H9 (cell line): ENCODE measurements at regions not wholly inside any gene's neighbourhood (a gene's known extent, or its start where the extent isn't known, plus 50 kb on each side); places are given as distances from the start of the nearest gene placed in this dataset.

Experiments used
- DNase-seq: peaks from one replicate; pipeline ENCODE4 v3.0.0-alpha.2; 2017
- H2AFZ ChIP-seq: one replicate; pipeline ENCODE4 v1.6.1; 2013; ENCODE audit warnings: mild to moderate bottlenecking, low read length, control low read depth, moderate library complexity
- H2AK5ac ChIP-seq: 2 replicates; pipeline ENCODE4 v1.6.1; 2013; ENCODE audit warnings: low read length, control low read depth, mixed read lengths; ENCODE audit not compliant: insufficient read length
- H2BK120ac ChIP-seq: one replicate; pipeline ENCODE4 v1.6.1; 2013; ENCODE audit warnings: low read depth, mild to moderate bottlenecking, low read length, control low read depth, inconsistent platforms; ENCODE audit not compliant: poor library complexity, severe bottlenecking
- H2BK12ac ChIP-seq: 2 replicates; pipeline ENCODE4 v1.6.1; 2013; ENCODE audit warnings: low read length, control low read depth, mixed read lengths, low read depth; ENCODE audit not compliant: insufficient read length
- H2BK15ac ChIP-seq: 2 replicates; pipeline ENCODE4 v1.6.1; 2013; ENCODE audit warnings: low read depth, low read length, control low read depth
- H2BK20ac ChIP-seq: one replicate; pipeline ENCODE4 v1.6.1; 2013; ENCODE audit warnings: low read depth, mild to moderate bottlenecking, low read length, control low read depth, inconsistent platforms; ENCODE audit not compliant: poor library complexity, severe bottlenecking
- H2BK5ac ChIP-seq: 2 replicates; pipeline ENCODE4 v1.6.1; 2013; ENCODE audit warnings: low read length, control low read depth, mixed read lengths; ENCODE audit not compliant: insufficient read length
- H3K14ac ChIP-seq: 2 replicates; pipeline ENCODE4 v1.6.1; 2013; ENCODE audit warnings: low read length, control low read depth; ENCODE audit not compliant: insufficient read depth
- H3K18ac ChIP-seq: 2 replicates; pipeline ENCODE4 v1.6.1; 2013; ENCODE audit warnings: low read depth, mild to moderate bottlenecking, mixed read lengths, low read length, control low read depth; ENCODE audit not compliant: insufficient read length
- H3K23ac ChIP-seq: 2 replicates; pipeline ENCODE4 v1.6.1; 2013; ENCODE audit warnings: low read length, control low read depth, mixed read lengths, low read depth; ENCODE audit not compliant: insufficient read length
- H3K23me2 ChIP-seq: 2 replicates; pipeline ENCODE4 v1.6.1; 2013; ENCODE audit warnings: low read depth, mild to moderate bottlenecking, mixed read lengths, low read length, control low read depth; ENCODE audit not compliant: insufficient read length, poor library complexity, severe bottlenecking
- H3K27ac ChIP-seq: 2 replicates; pipeline ENCODE4 v1.5.1; 2013; ENCODE audit warnings: low read length, control low read depth, mixed read lengths, low read depth; ENCODE audit not compliant: insufficient read length
- H3K27me3 ChIP-seq: 2 replicates; pipeline ENCODE4 v1.6.1; 2013; ENCODE audit warnings: low read length, control low read depth, inconsistent platforms; ENCODE audit not compliant: insufficient read depth
- H3K4ac ChIP-seq: 2 replicates; pipeline ENCODE4 v1.6.1; 2013; ENCODE audit warnings: low read depth, mild to moderate bottlenecking, control low read depth, inconsistent platforms, low read length, moderate library complexity
- H3K4me1 ChIP-seq: 2 replicates; pipeline ENCODE4 v1.6.1; 2013; ENCODE audit warnings: low read length, control low read depth, inconsistent platforms; ENCODE audit not compliant: insufficient read depth
- H3K4me2 ChIP-seq: 2 replicates; pipeline ENCODE4 v1.6.1; 2013; ENCODE audit warnings: low read length, control low read depth, mixed read lengths; ENCODE audit not compliant: insufficient read length, insufficient read depth
- H3K56ac ChIP-seq: 2 replicates; pipeline ENCODE4 v1.6.1; 2013; ENCODE audit warnings: low read depth, mild to moderate bottlenecking, mixed read lengths, low read length, control low read depth; ENCODE audit not compliant: insufficient read length
- H3K79me1 ChIP-seq: 2 replicates; pipeline ENCODE4 v1.6.1; 2013; ENCODE audit warnings: low read depth, mild to moderate bottlenecking, moderate library complexity, low read length, control low read depth, inconsistent platforms; ENCODE audit not compliant: insufficient read depth, poor library complexity, severe bottlenecking
- H3K79me2 ChIP-seq: 2 replicates; pipeline ENCODE4 v1.6.1; 2013; ENCODE audit warnings: low read length, control low read depth, inconsistent platforms; ENCODE audit not compliant: insufficient read depth
- H3K9ac ChIP-seq: 2 replicates; pipeline ENCODE4 v1.6.1; 2013; ENCODE audit warnings: low read length, control low read depth, mixed read lengths; ENCODE audit not compliant: insufficient read length; ENCODE audit errors: extremely low read depth
- H3K9me3 ChIP-seq: one replicate; pipeline ENCODE4 v1.6.1; 2013; ENCODE audit warnings: low read depth, low read length, inconsistent platforms; ENCODE audit not compliant: control insufficient read depth
- H3T11ph ChIP-seq: one replicate; pipeline ENCODE4 v1.6.1; 2013; ENCODE audit warnings: mild to moderate bottlenecking, low read length, control low read depth, inconsistent platforms
- H4K20me1 ChIP-seq: one replicate; pipeline ENCODE4 v1.6.1; 2013; ENCODE audit not compliant: control insufficient read depth, insufficient read length, insufficient read depth
- H4K5ac ChIP-seq: 2 replicates; pipeline ENCODE4 v1.6.1; 2013; ENCODE audit warnings: low read depth, mild to moderate bottlenecking, mixed read lengths, low read length, control low read depth; ENCODE audit not compliant: insufficient read length
- H4K8ac ChIP-seq: replicated peaks from 2 replicates; pipeline ENCODE4 v1.6.1; 2013; ENCODE audit warnings: low read length, control low read depth, mixed read lengths, low read depth; ENCODE audit not compliant: insufficient read length
- H4K91ac ChIP-seq: 2 replicates; pipeline ENCODE4 v1.6.1; 2013; ENCODE audit warnings: low read depth, mild to moderate bottlenecking, moderate library complexity, mixed read lengths, low read length, control low read depth; ENCODE audit not compliant: insufficient read length
- H3K27ac Mint-ChIP-seq, 3 experiments: 2 replicates in 2 of 3; 3 replicates in 1 of 3; pipeline ENCODE4 v1.8.0; 2020 to 2021; ENCODE audit warnings: mixed read lengths in 3 of 3, mild to moderate bottlenecking in 1 of 3, moderate library complexity in 1 of 3
- H3K27me3 Mint-ChIP-seq: 2 replicates; pipeline ENCODE4 v1.8.0; 2021; ENCODE audit warnings: low read depth, mild to moderate bottlenecking, moderate library complexity, mixed read lengths
- H3K36me3 Mint-ChIP-seq, 3 experiments: 2 replicates in 2 of 3; 3 replicates in 1 of 3; pipeline ENCODE4 v1.8.0; 2020 to 2021; ENCODE audit warnings: low read depth in 3 of 3, mixed read lengths in 3 of 3; ENCODE audit not compliant: insufficient read depth in 1 of 3
- H3K4me1 Mint-ChIP-seq, 2 experiments: 2 replicates each; pipeline ENCODE4 v1.8.0; 2020; ENCODE audit warnings: mixed read lengths in 2 of 2
- H3K4me3 Mint-ChIP-seq, 2 experiments: 2 replicates in 1 of 2; 3 replicates in 1 of 2; pipeline ENCODE4 v1.8.0; 2020 to 2021; ENCODE audit warnings: mild to moderate bottlenecking in 2 of 2, mixed read lengths in 2 of 2, moderate library complexity in 1 of 2
- H3K9me3 Mint-ChIP-seq, 2 experiments: 2 replicates in 1 of 2; 3 replicates in 1 of 2; pipeline ENCODE4 v1.8.0; 2020; ENCODE audit warnings: mild to moderate bottlenecking in 2 of 2, mixed read lengths in 2 of 2, moderate library complexity in 1 of 2
- WGBS: extraction: QIAGEN DNeasy Blood & Tissue Kit; methylation state at CpG from one replicate; pipeline ENCODE4 v1.1.7; 2013; ENCODE audit warnings: missing lambda C conversion rate, low lambda C conversion rate, mixed read lengths; ENCODE audit not compliant: insufficient read length; ENCODE audit errors: extremely low coverage; 5-methylcytosine and 5-hydroxymethylcytosine counted together
- TF ChIP-seq, protein P1 (sequence below): fragments of 200-600 bp; sonication (generic); conservative IDR thresholded peaks from 3 replicates; pipeline ENCODE4 v1.8.0; 2021; ENCODE audit warnings: antibody characterized with exemption, mild to moderate bottlenecking

DNA sequence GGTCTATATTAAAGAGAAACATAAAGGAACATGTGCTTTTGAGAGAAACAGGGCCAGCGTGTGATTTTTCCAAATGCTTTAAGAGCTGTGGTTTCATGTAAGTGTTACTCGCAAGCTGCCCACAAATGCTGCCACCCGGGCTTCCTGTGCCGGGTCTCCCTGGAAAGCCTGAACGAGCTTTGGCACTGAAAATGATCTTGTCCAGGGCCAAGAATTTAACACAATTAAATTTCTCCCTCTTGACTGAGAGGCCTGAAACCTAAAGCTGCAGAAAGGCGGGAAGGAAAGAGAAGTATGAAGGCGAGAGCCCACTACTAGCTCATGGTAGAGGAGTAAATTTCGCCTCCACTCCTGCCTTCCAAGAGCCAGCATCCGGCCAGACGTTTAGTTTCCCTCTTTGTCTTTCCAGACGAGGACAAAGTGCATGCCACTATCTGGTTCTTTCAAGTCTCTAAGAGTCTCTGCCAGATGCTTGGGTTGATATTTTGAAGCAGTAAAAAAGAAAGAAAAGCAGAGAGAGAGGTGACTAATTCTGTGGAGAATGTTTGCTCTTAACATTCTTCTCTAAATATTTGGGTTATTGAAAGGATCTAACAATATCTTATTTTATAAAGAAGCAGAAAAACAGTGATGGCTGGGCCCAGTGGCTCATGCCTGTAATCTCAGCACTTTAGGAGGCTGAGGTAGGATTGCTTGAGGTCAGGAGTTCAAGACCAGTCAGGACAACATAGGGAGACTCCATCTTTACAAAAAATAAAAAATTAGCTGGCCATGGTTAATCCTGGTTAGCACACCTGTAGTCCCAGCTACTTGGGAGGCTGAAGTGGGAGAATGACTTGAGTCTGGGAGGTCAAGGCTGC, 100.0 kb upstream of the HNRNPU start:
- H3K4me2 ChIP-seq, result no peak overlapping the region
- H2BK15ac ChIP-seq, result no peak overlapping the region
- no peak overlapping the region for H2BK12ac ChIP-seq
- no peak overlapping the region for H3K14ac ChIP-seq
- Mint-ChIP-seq H3K27ac (peak overlapping the region in 1 of 3 experiments; percentile 68; a peak in 2 of 7 replicates), H3K4me3 (no peak overlapping the region), H3K4me1 (peaks cover 26 to 27% of the 10 kb centered on the region in 2 experiments), H3K36me3 (no peaks in the 10 kb centered on the region; a peak in 1 of 7 replicates), H3K27me3 (no peaks in the 10 kb centered on the region), H3K9me3 (no peaks in the 10 kb centered on the region)
- H3K79me1 ChIP-seq, result no peaks in the 10 kb centered on the region
- H4K91ac ChIP-seq, result no peak overlapping the region
- no peak overlapping the region for H3K27ac ChIP-seq
- no peak overlapping the region for H3K4ac ChIP-seq
- H2BK20ac ChIP-seq, result no peak overlapping the region
- H3K9ac ChIP-seq, result no peak overlapping the region
- H2BK120ac ChIP-seq, result no peak overlapping the region
- no peak overlapping the region for H4K8ac ChIP-seq
- no peaks in the 10 kb centered on the region for H3K27me3 ChIP-seq
- peak overlapping the region; percentile 77 for H2AFZ ChIP-seq
- no peaks in the 10 kb centered on the region for H3K23me2 ChIP-seq
- DNase-seq, result no peak
- WGBS, result no CpG with 5 or more reads among the region's 11 CpGs
- H3K56ac ChIP-seq, result no peak overlapping the region
- no peaks in the 10 kb centered on the region; the same call in 1 of the 2 replicates for H3K4me1 ChIP-seq
- H3K9me3 ChIP-seq, result no peaks in the 10 kb centered on the region
- H2BK5ac ChIP-seq, result no peak overlapping the region
- H2AK5ac ChIP-seq, result no peak overlapping the region
- no peaks in the 10 kb centered on the region for H3K79me2 ChIP-seq
- no peak overlapping the region for H3T11ph ChIP-seq
- H3K23ac ChIP-seq, result no peak overlapping the region
- no peaks in the 10 kb centered on the region for H4K20me1 ChIP-seq
- no peak overlapping the region for H3K18ac ChIP-seq
- TF ChIP-seq, protein P1, sequence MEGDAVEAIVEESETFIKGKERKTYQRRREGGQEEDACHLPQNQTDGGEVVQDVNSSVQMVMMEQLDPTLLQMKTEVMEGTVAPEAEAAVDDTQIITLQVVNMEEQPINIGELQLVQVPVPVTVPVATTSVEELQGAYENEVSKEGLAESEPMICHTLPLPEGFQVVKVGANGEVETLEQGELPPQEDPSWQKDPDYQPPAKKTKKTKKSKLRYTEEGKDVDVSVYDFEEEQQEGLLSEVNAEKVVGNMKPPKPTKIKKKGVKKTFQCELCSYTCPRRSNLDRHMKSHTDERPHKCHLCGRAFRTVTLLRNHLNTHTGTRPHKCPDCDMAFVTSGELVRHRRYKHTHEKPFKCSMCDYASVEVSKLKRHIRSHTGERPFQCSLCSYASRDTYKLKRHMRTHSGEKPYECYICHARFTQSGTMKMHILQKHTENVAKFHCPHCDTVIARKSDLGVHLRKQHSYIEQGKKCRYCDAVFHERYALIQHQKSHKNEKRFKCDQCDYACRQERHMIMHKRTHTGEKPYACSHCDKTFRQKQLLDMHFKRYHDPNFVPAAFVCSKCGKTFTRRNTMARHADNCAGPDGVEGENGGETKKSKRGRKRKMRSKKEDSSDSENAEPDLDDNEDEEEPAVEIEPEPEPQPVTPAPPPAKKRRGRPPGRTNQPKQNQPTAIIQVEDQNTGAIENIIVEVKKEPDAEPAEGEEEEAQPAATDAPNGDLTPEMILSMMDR, result no peak
- H4K5ac ChIP-seq, result no peak overlapping the region
